ENCODE measurements at regions not wholly inside any gene's neighbourhood (a gene's known extent, or its start where the extent isn't known, plus 50 kb on each side); places are given as distances from the start of the nearest gene placed in this dataset.

DNA sequence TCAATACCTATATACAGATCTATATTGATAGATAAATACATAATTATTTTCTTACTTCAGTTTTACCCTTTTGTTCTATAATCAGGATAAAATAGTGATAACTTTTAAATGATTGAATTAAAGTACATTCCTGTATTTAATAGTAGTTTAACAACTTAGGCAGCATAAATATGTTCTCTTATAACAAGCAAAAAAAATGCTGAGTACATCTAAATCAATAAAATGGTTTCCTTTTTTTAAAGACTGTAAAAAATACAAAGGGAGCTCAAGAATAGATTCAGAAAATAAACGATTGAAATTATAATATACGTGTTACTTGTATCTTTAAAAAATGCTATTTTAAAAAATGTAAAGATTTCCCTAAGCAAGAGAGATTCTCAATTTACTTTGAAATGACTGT, 393.7 kb upstream of the TMEM132C start:
- TF ChIP-seq POLR2A (IDR thresholded peaks at IDR 0.05; ENCODE audit: extremely low read depth, insufficient read length): no peak
- TF ChIP-seq, protein P1, sequence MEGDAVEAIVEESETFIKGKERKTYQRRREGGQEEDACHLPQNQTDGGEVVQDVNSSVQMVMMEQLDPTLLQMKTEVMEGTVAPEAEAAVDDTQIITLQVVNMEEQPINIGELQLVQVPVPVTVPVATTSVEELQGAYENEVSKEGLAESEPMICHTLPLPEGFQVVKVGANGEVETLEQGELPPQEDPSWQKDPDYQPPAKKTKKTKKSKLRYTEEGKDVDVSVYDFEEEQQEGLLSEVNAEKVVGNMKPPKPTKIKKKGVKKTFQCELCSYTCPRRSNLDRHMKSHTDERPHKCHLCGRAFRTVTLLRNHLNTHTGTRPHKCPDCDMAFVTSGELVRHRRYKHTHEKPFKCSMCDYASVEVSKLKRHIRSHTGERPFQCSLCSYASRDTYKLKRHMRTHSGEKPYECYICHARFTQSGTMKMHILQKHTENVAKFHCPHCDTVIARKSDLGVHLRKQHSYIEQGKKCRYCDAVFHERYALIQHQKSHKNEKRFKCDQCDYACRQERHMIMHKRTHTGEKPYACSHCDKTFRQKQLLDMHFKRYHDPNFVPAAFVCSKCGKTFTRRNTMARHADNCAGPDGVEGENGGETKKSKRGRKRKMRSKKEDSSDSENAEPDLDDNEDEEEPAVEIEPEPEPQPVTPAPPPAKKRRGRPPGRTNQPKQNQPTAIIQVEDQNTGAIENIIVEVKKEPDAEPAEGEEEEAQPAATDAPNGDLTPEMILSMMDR (IDR thresholded peaks at IDR 0.05; ENCODE audit: low read depth, low read length): no peak

DNA sequence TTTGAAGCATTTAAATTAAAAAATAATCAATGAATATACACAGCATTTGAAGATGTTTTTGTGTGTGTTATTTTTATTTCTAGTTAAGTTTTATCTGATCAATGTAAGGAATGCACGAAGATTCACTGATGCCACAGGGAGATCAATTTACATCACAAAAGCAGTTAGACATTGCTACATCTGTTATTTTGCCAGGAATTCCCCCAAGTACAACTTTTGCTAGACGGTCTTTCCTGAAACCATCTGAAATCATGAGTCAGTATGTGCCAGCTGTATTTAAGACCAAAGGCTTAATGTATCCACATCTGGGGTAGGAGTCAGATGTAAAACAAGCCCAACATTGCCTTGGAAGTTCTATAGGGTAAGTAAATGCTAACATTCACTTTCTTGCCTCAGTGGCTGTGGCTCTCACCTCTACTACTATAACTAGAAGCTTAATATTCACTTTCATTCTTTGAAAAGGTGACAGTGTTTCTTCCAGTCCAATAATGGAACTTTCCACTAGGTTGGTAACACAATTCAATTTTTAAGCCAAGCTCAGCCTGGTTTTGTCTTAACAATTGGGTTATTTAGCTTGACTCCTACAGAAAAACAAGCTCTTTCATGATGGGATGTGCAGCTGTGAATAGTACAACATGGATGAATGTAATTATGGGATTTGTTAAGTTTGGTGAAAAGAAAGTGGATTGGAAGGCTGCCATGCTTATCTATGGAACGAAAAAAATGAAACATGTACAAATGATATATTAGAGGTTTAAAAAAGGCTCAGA, 385.4 kb upstream of the TMEM132C start:
- TF ChIP-seq MYC (IDR thresholded peaks at IDR 0.05; ENCODE audit: low read depth, low read length) (no peak), POLR2A (IDR thresholded peaks at IDR 0.05; ENCODE audit: extremely low read depth, insufficient read length) (no peak)
- TF ChIP-seq, protein P1 (IDR thresholded peaks at IDR 0.05; ENCODE audit: low read depth, low read length): no peak
- TF ChIP-seq, protein P2, sequence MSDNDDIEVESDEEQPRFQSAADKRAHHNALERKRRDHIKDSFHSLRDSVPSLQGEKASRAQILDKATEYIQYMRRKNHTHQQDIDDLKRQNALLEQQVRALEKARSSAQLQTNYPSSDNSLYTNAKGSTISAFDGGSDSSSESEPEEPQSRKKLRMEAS (IDR thresholded peaks at IDR 0.05; ENCODE audit: low read depth, low read length): no peak
- H3K4me3 ChIP-seq (ENCODE audit: low read depth, low read length): no peak overlapping the region
- no peak for DNase-seq (ENCODE audit: low read depth)

More for the DNA sequence above, 393.7 kb upstream of the TMEM132C start:
- H3K4me3 ChIP-seq (ENCODE audit: low read depth, low read length): no peak overlapping the region
- DNase-seq (ENCODE audit: low read depth): no peak

DNA sequence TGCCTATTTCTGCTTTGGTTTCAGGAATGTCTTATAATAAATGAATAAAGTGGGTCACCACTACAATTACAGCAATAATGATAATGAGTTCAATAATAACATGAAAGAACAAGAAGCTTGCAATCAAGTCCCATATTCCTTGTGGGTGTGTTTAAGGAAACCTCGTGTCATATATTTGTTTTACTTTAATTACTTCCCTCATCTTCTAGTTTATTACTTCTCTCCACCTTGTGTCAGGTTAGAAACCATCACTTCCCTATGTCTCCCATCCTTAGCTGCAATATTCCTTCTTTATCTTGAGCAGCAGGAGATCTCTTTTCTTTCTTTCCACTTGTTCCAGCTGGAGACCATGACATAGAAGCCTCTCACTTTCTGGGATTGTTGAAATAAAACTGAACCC, 384.0 kb upstream of the TMEM132C start:
- TF ChIP-seq, protein P2 (IDR thresholded peaks at IDR 0.05; ENCODE audit: low read depth, low read length): no peak
- TF ChIP-seq POLR2A (IDR thresholded peaks at IDR 0.05; ENCODE audit: extremely low read depth, insufficient read length) (no peak), MYC (IDR thresholded peaks at IDR 0.05; ENCODE audit: low read depth, low read length) (no peak)
- TF ChIP-seq, protein P1 (IDR thresholded peaks at IDR 0.05; ENCODE audit: low read depth, low read length): no peak
- H3K4me3 ChIP-seq (ENCODE audit: low read depth, low read length): no peak overlapping the region
- no peak for DNase-seq (ENCODE audit: low read depth)

DNA sequence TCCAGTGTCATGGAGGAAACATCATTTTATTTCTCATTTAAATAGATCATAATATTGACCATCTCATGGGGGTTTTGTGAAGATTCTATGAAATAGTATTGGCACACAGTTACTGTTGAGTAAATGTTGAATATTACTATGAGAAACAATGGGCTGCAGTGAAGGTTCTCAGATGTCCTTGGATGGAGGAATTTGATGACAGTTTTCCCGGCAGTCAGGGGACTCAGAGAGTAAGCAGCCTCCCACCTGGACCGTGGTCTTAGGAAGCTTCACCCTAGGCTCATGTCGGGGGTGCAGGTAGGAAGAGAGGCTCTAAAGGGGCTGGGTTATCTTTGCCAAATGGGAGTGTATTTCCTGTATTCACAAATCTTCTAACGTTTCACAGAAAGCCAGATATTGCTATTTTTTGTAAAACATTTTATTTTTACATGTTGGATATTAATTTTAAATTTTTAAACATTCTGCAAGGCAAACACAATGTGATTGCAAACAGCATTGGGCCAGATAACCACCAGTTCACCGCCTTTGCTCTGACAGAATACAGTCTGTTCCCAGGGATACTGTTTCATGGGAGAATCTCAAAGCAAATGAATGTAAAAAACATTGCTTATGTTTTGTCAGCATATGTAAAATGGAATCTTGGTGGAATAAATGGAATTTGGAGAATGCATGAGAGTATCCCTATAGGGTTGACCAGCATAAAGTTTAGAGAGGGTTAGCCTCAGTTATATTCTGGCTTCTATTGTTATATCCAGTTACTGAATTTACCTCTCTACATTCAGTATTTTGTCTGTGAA, 380.8 kb upstream of the TMEM132C start:
- H3K4me3 ChIP-seq (ENCODE audit: low read depth, low read length): no peak overlapping the region
- no peak for TF ChIP-seq MYC (IDR thresholded peaks at IDR 0.05; ENCODE audit: low read depth, low read length)
- TF ChIP-seq, protein P1 (IDR thresholded peaks at IDR 0.05; ENCODE audit: low read depth, low read length): no peak
- no peak for TF ChIP-seq POLR2A (IDR thresholded peaks at IDR 0.05; ENCODE audit: extremely low read depth, insufficient read length)
- TF ChIP-seq, protein P2 (IDR thresholded peaks at IDR 0.05; ENCODE audit: low read depth, low read length): no peak
- DNase-seq (ENCODE audit: low read depth): no peak

- TF ChIP-seq MYC (IDR thresholded peaks at IDR 0.05; ENCODE audit: low read depth, low read length) (no peak), POLR2A (IDR thresholded peaks at IDR 0.05; ENCODE audit: extremely low read depth, insufficient read length) (no peak)
- TF ChIP-seq, protein P1 (IDR thresholded peaks at IDR 0.05; ENCODE audit: low read depth, low read length): no peak
- TF ChIP-seq, protein P2 (IDR thresholded peaks at IDR 0.05; ENCODE audit: low read depth, low read length): no peak
- no peak overlapping the region for H3K4me3 ChIP-seq (ENCODE audit: low read depth, low read length)
- no peak for DNase-seq (ENCODE audit: low read depth)
Observed at GRCh38 chr12:127886827-127887226, 380.1 kb upstream of the TMEM132C start.
